GM21619 (cell line): ENCODE measurements at regions not wholly inside any gene's neighbourhood (a gene's known extent, or its start where the extent isn't known, plus 50 kb on each side); places are given as distances from the start of the nearest gene placed in this dataset.
A peak's percentile ranks its signal among the peaks of the same experiment; 100 is the strongest.
"Not testable (repeated sequence)": the region's sequence is repeated elsewhere in the genome, so short reads cannot be mapped to it uniquely, and the experiment has no call there.

Source experiments
- ATAC-seq: cut with Tn5 transposase; IDR thresholded peaks from one replicate; pipeline ENCODE4 v1.9.1; 2021; ENCODE audit not compliant: unreplicated experiment

DNA sequence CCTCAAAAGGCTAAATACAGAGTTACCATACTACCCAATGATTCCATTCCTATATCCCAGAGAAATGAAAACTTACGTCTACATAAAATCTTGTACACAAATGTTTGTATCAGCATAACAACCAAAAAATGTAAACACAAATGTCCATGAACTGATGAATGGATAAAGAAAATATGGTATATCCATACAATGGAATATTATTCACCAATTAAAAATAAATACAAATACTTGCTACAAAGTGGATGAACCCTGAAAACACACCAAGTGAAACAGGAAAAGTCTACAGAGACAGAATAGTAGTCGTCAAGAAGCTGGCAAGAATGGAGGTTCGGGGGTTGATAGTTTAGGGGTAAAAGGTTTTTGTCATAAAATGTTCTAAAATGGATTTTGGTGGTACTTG, 54.0 kb upstream of the ANKRD28 start:
- no peak for ATAC-seq

DNA sequence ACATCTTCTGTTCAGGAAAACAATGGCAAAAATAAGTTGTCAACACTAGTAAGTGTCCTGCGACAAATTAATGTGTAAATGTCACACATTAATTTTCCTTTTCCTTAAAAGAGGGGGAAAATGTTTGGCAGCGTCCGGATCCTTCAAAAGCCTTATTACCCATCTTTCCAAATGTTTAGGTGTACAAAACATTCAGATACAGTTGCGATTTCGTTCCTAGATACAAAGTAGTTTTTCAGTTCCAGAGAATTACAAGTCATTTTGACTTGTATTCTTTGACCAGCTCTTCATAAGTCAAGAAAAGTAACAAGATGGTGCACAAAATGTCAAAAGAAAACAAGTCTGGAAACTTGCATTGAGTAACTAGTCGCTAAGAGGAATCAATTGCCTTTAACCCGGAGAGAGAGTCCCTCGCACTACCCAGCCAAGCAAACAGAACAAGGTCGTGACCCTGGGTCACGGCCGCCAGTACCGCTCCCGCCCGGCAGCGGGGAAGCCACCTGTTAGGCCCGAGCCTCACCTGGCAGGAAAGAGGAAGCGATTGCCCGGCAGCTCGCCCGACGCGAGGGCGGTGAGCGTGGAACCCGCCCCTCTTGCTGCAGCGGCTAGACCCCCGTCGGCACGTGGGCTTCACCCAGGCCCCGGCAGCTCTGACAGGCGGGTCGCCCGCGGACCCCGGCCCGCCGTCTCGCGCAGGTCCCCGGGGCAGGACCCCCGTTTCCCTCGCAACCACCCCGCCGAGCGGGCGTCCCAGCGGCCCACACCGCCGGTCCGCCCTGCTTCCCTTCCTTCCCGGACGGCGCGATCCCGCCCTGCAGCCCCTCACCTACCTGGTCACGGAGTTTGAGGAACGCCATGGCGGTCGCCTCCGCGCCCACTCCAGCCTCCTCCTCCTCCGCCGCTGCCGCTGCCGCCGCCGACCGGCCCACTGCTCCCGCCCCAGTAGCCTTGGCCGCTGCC, 61.0 kb upstream of the ANKRD28 start:
- ATAC-seq = peak; percentile 59

DNA sequence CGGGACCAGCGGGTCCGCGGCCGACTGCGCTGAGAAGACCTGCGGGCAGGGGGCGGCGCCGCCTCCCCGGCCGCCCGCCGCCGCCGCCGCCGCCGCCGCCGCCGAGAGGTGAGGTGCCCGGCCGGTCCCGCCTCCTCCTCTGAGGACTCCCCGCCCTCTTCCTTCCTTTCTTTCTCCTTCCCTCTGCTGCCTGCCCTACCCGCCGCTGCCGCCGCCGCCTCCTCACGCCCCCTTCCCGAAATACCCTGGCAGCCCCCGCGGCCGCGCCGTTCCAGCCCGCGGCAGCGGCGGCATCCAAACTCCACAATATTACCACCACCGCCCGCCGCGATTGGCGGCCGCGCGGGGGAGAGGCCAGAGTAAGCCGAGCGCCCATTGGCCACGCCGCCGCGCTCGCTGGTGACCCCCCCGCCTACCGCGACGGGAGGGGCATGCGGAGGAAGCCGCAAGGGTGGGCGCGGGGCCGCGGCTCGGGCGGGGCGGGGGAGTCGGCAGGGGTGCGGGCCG, 61.8 kb upstream of the ANKRD28 start:
- peak; percentile 73 for ATAC-seq

DNA sequence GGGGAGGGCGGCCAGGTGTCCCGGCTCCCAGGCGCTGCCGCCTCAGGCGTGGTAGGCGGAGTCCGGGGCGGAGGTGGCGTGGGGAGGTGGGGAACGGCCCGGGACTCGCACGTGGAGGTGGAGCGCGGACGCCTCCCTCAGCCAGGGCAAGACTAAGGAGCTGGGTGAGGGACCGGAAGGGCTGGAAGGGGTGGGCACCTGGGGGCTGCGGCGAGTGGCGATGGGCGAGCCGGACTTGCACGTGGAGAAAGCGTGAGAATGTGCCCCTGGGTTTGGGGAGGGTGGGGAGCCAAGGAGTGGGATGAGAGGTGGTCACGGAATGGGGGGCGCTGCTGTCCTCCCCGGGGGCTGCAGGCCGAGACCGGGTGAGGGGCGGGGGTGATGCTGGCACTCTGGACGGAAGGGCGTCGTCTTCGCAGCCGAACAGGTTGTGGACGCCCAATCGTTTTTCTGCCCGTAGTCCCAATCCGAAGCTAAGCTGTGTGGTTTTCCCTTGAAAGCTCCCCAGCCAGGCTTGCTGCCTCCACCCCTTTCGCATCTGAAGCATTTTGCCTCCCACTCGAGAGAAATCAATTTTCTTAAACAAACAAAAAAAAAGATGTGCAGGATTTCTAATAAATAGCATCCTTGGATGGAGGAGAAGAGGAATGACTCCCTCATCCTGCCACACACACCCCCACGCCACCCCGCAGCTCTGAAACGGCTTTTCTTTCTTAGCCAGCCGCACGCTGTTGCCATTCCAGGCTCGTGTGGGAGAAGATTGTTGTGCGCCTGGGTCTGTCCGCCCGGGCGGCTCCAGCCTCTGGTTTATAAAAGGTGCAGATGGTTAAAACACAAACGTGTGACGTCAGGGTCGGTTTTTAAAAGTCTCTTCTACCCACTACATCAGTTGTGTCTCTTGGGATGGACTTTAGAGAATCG, 62.5 kb upstream of the ANKRD28 start:
- ATAC-seq = peak; percentile 48

DNA sequence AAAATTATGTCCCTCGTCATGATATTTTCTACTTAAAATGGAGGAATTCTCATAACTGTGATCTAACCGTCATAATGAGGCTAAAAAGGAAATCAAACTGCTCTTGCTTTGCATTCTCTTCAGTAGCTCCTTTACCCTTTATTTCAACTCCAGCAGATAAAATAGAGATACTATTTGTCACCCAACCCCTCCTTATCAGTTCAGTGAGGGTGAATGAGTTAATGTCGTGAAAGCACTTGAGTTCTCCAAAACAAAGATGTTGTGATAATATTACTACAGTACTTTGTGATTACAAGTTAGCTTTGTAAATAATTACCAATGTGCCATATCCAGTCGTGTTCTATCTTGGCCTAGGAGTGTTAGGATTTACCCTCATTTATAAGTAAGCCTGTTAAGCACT, 63.4 kb upstream of the ANKRD28 start:
- no peak for ATAC-seq

DNA sequence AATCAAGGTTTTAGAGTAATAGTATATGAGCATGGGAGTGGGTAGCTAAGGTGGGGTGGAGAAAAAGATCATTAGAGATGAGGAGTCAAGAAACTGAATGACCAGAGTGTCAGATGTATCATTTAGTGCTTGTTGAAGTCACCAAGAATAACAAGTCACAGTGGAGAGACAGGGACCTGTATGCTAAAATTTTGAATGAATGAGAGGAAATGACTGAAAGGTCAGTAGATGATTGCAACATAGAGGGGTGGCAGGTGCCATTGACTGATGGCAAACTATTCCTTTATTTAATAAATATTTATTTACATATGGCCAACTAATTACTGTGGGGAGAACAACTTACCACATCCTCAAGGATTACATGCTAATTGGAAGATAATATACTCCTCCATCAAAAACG, 75.0 kb upstream of the ANKRD28 start:
- no peak for ATAC-seq

DNA sequence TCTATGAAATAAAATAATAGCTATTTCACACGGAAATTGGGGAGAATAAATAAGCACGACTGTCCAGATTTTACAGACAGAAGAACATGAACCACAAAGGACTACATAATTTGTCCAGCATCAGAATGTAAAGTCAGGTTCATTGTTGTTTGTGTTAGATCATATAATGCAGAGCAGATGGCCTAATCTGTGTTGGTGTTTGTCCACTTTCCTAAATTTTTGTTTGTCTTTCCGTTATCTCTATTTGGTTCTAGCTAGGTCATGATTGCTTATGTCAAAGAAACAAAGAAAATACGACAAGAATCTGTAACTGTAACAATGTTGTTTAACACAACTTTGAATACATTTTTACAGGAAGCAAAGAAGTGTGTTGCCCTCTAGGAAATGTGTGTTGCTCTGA, 75.6 kb upstream of the ANKRD28 start:
- no peak for ATAC-seq

DNA sequence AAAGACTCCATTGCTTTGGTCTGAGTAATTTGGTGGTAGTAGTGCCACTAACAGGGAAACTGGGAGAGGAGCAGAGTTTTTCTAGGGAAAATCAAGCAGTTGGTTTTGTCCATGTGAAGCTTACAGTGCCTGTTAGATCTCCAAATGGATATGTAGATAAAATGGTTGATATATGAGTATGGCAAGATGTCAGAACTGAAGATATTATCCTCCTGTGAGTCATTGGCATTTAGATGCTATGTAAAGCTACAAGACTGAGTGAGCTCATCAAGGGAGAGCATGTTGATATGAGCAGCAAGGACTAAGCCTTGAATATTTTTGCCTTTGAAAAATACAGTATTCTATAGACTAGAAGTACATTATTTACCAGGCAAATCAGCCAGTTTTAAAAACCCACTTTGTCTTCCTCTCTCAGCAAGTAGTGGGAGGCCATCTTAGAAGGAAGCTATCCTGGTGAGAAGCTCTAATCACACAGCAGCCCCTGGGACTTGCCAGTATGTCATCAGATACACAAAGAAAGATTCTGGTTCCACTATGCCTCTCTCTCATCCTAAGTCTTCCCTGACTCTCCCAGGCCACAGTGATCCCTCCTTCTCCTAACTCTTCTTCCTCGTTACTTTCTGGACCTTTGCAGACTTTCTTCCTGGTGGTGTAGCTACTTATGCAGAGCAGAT, 77.4 kb upstream of the ANKRD28 start:
- ATAC-seq = no peak

DNA sequence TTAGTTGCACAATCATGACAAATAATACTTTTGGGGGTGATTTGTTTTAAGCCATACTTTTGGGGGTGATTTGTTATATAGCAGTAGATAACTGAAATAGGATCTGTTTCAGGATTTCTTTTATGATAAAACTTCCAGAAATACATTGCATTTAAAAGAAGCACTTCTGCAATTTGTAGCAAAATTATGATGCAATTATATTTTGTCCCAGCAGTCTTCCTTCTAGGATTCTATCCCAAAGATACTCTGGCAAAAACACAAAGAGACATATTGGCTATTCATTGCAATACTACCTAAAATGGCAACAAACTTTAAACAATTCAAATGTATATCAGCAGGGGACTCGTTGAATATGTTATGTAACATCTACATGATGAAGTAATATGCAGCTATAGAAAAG, 78.9 kb upstream of the ANKRD28 start:
- no peak for ATAC-seq

DNA sequence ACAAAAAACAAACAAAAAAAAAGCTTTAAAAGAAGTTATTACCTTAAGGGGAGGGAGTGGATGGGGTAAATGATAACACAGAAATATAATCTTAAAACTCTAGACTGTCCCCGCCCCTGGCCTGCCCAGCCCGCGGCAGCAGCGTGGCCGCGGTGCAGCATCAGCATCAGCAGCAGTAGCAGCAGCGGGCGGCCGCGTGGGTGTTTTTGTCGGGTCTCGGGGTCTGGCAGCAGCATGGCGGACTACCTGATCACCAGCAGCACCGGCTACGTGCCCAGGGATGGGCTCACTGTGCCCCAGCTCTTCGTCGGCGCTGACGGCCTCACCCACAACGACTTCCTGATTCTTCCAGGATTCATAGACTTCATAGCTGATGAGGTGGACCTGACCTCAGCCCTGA, 80.0 kb upstream of the ANKRD28 start:
- no peak for ATAC-seq

DNA sequence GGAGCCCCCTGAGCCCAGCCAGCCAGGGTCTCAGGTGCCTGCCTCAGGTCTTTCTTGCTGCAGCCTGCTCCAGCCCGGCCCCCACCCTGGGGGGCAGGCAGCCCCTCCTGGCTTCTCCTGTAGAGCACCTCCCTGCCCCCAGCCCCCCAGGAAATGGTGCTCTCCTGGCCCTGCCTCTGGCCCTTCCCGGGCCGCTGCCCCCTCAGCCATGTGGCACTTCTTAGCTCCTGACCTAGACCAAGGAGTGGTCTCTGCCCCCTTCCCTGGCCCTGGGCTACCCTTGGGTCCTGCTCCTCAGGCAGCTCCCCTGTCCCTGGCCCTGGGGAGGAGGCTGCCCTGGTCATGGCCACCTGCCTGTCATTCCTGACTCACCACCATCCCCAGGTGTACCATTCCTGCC, 82.0 kb upstream of the ANKRD28 start:
- not testable (repeated sequence) for ATAC-seq

DNA sequence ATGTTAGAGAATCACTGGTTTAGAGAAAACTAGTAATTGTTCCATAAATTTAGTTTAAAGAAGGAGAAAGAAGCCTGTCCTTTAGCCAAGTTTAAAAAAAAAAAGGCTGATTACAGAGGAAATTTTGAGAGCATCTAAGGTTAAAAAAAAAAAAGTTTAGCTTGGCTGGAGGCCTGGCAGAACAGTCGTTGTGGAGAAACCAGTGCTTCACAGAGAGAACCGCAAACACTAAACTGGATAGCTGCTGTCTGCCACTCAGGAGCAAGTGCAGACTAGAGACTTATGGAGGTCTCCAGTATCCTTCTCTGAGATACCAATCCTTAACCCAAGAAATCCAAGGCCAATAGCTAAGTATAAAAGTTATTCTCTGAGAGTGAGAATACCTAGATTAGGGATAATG, 84.8 kb upstream of the ANKRD28 start:
- no peak for ATAC-seq

DNA sequence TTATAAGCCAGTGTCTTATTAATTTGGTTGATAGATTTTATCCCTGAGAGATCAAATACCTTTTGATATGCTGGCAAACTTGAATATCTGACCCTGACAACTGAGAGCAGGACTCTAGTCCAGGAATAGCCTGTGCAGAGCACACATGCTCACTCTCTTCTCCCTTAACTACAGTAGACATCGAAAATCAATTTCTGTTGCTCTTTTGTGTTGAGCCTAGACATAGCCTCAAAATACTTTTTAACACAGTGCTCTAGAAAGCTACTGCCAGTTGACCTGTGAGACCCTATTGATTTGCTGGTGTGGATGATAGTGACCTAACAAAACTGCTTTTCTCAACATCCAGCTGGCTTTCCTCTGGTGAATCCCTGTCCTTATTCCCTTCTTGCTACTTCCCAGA, 86.4 kb upstream of the ANKRD28 start:
- ATAC-seq = no peak

DNA sequence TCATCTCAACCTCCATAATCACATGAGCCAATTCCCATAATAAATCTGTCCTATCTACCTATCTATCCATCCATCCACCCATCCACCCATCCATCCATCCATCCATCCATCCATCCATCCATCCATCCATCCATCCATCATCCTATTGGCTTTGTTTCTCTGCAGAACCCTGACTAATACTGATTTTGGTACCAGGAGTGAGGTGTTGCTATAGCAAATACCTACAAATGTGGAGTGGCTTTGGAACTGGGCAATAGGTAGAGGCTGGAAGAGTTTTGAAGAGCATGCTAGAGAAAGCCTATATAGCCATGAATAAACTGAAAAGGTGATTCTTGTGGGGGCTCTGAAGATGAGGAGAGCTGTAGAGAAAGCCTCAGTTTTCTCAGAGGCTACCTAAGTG, 88.7 kb upstream of the ANKRD28 start:
- no peak for ATAC-seq

DNA sequence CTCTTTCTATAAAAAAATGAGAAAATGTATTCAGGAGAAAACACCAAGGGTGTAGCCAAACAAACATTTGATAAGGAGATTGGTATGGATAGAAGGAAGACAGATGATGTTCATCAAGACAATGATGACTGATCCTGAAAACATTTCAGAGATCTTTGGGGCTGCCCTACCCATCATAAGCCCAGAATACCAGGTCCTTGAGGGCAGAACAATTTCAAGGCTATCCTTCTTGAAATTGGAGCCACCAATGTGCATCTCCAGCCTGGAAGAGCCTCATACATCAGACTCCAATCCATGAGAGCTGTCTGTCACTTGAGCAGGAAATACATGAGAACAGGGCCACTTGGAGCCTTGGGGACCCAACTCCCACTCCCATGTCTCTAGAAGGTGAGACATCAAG, 89.5 kb upstream of the ANKRD28 start:
- no peak for ATAC-seq

DNA sequence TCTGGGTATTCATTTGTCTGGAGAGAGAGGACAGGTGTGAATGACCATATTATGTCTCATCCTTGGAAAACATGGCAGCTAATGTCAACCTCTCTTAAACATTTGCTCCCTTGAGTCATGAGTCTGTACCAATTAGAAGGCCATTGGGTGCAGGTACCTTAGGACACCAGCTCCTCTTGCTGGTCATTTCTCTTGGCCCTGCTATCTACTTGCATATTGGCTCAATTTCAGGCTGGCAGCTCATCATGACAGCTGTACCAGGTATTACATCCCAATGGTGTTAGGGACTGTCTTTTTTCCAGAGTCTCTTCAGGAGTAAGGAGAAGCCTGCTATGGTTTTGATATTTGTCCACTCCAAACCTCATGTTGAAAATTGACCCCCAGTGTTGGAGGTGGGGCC, 92.2 kb upstream of the ANKRD28 start:
- no peak for ATAC-seq

DNA sequence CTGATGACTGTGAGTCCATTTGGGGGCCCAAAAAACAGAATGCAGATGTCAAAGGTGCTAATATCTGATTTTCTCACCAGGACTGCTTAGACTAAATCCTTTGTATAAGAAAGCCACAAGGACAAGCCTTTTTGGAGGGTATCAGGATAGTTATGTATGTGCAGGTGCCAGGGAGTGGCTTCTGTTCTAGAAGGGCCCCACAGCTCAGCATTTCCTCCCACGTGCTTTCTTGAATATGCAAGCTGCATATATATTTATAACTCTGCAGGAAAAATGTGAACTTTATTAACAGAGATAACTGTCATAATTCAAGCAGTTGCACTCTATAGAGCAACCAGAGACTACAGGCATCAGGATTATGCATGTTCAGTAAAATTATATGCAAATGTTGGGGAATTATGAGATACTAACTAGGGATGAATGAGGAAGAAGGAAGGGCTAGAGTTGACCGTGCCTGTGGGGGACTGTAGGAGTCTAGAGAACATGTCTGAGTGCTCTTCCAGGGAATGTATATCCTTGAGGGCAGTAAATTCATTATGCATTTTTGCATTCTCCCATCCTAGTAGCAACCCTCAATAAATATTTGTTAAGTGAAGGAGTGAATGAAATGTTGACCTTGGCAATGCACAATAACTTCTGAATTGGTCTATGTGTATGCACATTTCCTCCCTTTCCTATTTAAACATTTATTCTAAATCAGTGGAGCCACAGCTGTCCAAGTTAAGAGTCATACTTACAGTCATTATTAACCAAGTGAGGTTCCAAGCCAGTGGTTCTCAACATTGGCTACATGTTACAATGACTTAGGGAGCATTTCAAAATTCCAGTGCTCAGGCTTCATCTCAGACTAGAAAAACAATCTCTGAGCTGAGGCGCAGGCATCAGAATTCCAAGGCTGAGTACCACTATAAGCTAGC, 94.8 kb upstream of the ANKRD28 start:
- no peak for ATAC-seq

DNA sequence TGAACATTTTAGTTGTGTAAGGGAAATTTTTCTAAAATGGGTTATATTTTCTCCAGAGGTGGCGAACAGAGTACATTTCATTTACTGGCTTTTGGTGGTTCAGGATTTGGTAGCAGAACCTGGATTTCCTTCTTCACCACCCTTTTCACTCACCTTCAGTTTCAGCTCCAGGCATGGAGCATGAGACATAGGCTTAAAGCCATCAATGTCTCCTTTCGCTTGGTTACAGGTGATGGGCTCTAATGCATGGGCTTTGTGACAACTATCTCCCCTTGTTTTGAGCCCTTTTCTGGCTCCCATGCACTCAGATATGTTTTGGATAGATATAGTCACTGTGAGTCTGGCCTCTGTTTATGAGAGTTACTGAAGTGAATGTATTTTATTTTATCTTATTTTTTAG, 96.6 kb upstream of the ANKRD28 start:
- ATAC-seq = no peak

DNA sequence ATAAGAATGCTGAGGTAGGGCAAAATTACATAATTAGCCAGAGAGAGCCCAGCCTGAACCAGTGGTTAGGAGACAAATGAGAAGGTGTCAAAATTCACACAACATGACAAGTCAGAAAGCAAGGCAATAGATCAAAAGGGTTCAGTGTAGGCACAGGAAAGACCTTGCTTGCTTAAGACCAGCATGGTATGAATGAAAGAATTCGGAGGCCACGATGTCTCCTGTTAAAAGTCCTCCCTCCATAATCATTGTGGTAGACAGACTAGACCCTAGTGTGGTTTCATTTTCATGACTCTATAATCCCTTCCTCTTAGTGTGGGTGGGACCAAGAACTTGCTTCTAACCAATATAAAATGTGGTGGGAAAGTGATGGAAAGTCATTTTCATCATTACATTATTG, 98.7 kb upstream of the ANKRD28 start:
- no peak for ATAC-seq

DNA sequence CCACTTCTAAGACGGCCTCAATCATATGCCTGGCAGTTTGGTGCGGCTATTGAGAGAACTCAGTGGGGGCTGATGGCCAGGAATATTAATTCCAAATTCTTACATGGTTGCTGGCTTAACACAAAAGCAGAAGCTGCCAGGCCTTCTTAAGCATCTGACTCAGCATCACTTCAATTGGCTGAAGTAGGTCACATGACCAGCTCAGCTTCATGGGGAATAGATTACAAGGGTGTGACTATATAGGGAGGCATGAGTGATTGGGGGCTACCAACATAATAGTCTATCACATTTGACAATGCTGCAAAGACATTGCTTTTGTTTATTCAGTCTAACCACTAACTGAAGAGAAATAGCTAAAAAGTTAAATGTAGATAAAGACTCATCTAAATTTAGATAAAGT, 101.6 kb upstream of the ANKRD28 start:
- no peak for ATAC-seq
